K562 (cell line): ENCODE measurements at regions not wholly inside any gene's neighbourhood (a gene's known extent, or its start where the extent isn't known, plus 50 kb on each side); places are given as distances from the start of the nearest gene placed in this dataset.

Experiments
- RAD21 ChIP-seq, 2 experiments: fragments of 250-450 bp in 1 of 2; fragments of 450-650 bp in 1 of 2; sonication (Bioruptor Pico) in 1 of 2; formaldehyde crosslinking in 1 of 2; IDR thresholded peaks in 1 of 2; conservative IDR thresholded peaks in 1 of 2; 2 replicates each; pipeline versions ENCODE4 v1.4.0 to v1.8.0; 2020 to 2022; ENCODE audit warnings: mild to moderate bottlenecking in 2 of 2, moderate library complexity in 1 of 2
- ZNF121 ChIP-seq: sonication (generic); formaldehyde crosslinking; conservative IDR thresholded peaks from 2 replicates; pipeline ENCODE4 v1.8.0; 2022; ENCODE audit warnings: missing genetic modification reagents
- ZNF354B ChIP-seq: fragments of 250-450 bp; sonication (Bioruptor Pico); IDR thresholded peaks from 2 replicates; pipeline ENCODE4 v1.4.0; 2020
- TF ChIP-seq, protein P1 (sequence below): fragments of 250-450 bp; sonication (Bioruptor Pico); IDR thresholded peaks from 2 replicates; pipeline ENCODE4 v1.4.0; 2020; ENCODE audit warnings: mild to moderate bottlenecking, moderate library complexity

DNA sequence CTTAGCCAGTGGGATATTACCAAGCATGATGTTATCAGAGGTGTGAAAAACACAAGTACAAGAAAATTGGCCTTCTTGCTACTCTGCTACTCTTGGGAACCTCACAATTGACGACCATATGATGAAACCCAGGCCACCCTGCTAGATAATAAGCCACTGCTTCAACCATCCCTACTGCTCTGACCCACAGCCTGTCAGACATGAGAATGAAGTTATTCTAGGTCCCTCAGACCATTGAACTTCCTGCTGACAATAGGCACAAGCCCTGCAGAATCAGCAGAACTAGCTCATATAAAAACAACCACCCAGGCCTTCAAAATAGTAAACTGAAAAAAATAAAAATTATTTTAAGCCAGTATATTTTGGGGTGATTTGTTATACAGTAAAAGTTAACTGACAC, 559.9 kb downstream of the KCTD12 start:
- TF ChIP-seq ZNF354B (CRISPR knock-in tag) (no peak), RAD21 (CRISPR knock-in tag; conservative IDR thresholded peaks at IDR 0.05 in 1 of 2, IDR thresholded peaks at IDR 0.05 in 1 of 2) (no peak), ZNF121 (CRISPR knock-in tag) (no peak)
- TF ChIP-seq, protein P1, sequence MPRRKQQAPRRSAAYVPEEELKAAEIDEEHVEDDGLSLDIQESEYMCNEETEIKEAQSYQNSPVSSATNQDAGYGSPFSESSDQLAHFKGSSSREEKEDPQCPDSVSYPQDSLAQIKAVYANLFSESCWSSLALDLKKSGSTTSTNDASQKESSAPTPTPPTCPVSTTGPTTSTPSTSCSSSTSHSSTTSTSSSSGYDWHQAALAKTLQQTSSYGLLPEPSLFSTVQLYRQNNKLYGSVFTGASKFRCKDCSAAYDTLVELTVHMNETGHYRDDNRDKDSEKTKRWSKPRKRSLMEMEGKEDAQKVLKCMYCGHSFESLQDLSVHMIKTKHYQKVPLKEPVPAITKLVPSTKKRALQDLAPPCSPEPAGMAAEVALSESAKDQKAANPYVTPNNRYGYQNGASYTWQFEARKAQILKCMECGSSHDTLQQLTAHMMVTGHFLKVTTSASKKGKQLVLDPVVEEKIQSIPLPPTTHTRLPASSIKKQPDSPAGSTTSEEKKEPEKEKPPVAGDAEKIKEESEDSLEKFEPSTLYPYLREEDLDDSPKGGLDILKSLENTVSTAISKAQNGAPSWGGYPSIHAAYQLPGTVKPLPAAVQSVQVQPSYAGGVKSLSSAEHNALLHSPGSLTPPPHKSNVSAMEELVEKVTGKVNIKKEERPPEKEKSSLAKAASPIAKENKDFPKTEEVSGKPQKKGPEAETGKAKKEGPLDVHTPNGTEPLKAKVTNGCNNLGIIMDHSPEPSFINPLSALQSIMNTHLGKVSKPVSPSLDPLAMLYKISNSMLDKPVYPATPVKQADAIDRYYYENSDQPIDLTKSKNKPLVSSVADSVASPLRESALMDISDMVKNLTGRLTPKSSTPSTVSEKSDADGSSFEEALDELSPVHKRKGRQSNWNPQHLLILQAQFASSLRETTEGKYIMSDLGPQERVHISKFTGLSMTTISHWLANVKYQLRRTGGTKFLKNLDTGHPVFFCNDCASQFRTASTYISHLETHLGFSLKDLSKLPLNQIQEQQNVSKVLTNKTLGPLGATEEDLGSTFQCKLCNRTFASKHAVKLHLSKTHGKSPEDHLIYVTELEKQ (CRISPR knock-in tag) = no peak
